Subcutaneous abdominal adipose tissue (tissue), 5 donors: ENCODE measurements at regions not wholly inside any gene's neighbourhood (a gene's known extent, or its start where the extent isn't known, plus 50 kb on each side); places are given as distances from the start of the nearest gene placed in this dataset.

Experiments
- H3K27ac ChIP-seq: one replicate; pipeline ENCODE4 v1.7.0; 2013; ENCODE audit warnings: low read depth, mild to moderate bottlenecking, inconsistent platforms, low read length, moderate library complexity
- H3K27me3 ChIP-seq, 5 donors: one replicate each; pipeline ENCODE4 v1.7.0; 2013; ENCODE audit warnings: low read length in 5 of 5, inconsistent platforms in 1 of 5; ENCODE audit not compliant: control insufficient read depth in 5 of 5, insufficient read depth in 4 of 5
- H3K36me3 ChIP-seq, 5 donors: one replicate each; pipeline ENCODE4 v1.7.0; 2013; ENCODE audit warnings: low read length in 5 of 5; ENCODE audit not compliant: control insufficient read depth in 5 of 5, insufficient read depth in 5 of 5
- H3K4me1 ChIP-seq, 5 donors: one replicate each; pipeline ENCODE4 v1.7.0; 2013; ENCODE audit warnings: low read length in 5 of 5, mild to moderate bottlenecking in 3 of 5, moderate library complexity in 1 of 5; ENCODE audit not compliant: control insufficient read depth in 5 of 5, insufficient read depth in 5 of 5
- H3K4me3 ChIP-seq, 5 donors: one replicate each; pipeline ENCODE4 v1.7.0; 2013; ENCODE audit warnings: low read length in 5 of 5, low read depth in 1 of 5
- H3K9ac ChIP-seq, 5 donors: one replicate each; pipeline ENCODE4 v1.7.0; 2013; ENCODE audit warnings: low read length in 5 of 5, mild to moderate bottlenecking in 4 of 5, moderate library complexity in 3 of 5
- H3K9me3 ChIP-seq, 5 donors: one replicate each; pipeline ENCODE4 v1.7.0; 2013; ENCODE audit warnings: low read length in 5 of 5; ENCODE audit not compliant: control insufficient read depth in 5 of 5
- donor health status: healthy.
- donor health status: healthy.
- donor health status: healthy.
- donor health status: healthy.
- donor health status: healthy.

DNA sequence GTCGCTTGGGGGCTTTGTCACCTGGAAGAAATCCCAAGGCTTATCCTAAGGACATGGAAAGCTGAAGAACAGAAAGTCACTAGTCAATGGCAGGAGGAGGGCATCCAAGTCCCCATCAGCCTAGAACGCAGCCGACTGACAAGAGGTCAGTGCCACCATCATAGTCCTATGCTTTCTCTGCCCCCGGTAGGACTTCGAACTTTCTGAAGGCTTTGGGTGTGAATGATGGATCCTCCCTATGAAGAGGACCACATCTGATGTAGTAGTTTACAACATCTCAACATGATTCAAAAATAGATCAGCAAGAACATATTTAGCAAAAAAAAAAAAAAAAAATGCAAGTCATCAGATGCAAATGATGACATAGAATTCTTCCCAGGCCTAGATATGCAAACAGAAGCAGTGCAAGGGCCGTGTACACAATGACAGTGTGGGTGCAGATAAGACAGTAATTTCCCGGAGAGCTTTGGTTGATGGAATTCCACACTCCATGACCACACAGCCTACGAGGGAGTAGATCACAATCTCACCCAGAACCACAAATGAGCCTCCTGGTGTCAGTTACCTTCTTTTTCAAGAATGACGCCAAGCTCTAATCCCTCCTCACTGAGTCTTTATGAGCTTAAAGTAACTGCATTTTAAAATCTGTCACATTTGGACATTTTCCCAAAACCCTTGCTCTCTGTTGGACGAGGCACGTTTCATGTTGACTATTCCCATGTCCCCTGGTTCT is 88.2 kb downstream of the PSMG1 start:
- no peaks in the 10 kb centered on the region for H3K9me3 ChIP-seq
- no peaks in the 10 kb centered on the region for H3K27me3 ChIP-seq
- H3K36me3 ChIP-seq, result no peaks in the 10 kb centered on the region
- H3K4me1 ChIP-seq, result peaks cover 10 to 54% (median 34%) of the 10 kb centered on the region in 5 donors
- no peak overlapping the region for H3K4me3 ChIP-seq
- peak overlapping the region; percentile 17 for H3K27ac ChIP-seq
- no peak overlapping the region for H3K9ac ChIP-seq

DNA sequence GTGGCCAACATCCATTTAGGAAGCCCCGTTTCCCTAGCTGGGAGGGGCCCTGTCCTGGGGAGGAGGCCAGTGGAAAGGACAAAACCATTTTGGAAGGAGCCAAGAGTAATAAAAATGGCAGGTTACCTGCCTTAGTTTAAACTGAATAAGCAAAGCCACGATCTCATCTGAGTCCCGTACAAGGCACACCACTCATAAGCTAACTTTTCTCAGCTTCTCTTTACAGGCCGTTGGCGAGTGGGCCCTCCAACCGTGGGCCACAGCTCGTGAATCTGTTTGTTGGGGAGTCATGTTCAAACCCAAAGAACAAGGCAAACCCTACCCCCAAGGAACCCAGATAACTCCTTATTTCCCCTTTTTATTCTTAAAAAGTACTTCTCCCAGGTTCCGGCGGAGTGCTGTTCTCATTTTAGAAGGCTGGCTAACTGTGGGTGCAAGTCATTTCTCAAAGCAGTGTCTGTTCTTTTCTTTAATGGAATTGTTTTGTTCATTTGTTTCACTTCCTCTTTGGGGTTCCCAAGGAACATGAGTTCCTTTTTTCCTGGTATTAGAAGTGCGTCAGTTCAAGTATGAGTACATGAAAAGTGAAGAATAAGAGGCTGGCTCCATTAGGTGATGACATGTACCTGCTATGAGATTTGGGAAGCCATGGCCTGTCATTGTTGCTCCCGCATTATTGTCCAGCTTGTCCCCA is 89.0 kb downstream of the PSMG1 start:
- Histone ChIP-seq H3K27ac (peak overlapping the region; percentile 17), H3K9ac (no peak overlapping the region), H3K4me1 (peaks cover 10 to 54% (median 34%) of the 10 kb centered on the region in 5 donors)

GRCh38 chr21:39093526-39093925 is 89.7 kb downstream of the PSMG1 start:
- no peaks in the 10 kb centered on the region for H3K36me3 ChIP-seq
- H3K9me3 ChIP-seq, result no peaks in the 10 kb centered on the region
- H3K27ac ChIP-seq, result no peak overlapping the region

More for the DNA sequence above, 89.0 kb downstream of the PSMG1 start:
- no peaks in the 10 kb centered on the region for H3K36me3 ChIP-seq
- H3K27me3 ChIP-seq, result no peaks in the 10 kb centered on the region
- H3K9me3 ChIP-seq, result no peaks in the 10 kb centered on the region
- no peak overlapping the region for H3K4me3 ChIP-seq

GRCh38 chr21:39088831-39089380 is 94.3 kb downstream of the PSMG1 start:
- Histone ChIP-seq H3K9me3 (no peaks in the 10 kb centered on the region), H3K4me1 (peaks cover under 1 to 9% (median 4%) of the 10 kb centered on the region in 5 donors), H3K4me3 (no peak overlapping the region), H3K27me3 (no peaks in the 10 kb centered on the region), H3K9ac (no peak overlapping the region), H3K36me3 (no peaks in the 10 kb centered on the region), H3K27ac (no peak overlapping the region)

More at GRCh38 chr21:39093526-39093925, 89.7 kb downstream of the PSMG1 start:
- no peak overlapping the region for H3K9ac ChIP-seq
- H3K27me3 ChIP-seq, result no peaks in the 10 kb centered on the region
- H3K4me1 ChIP-seq, result peaks cover 11 to 50% (median 34%) of the 10 kb centered on the region in 5 donors
- no peak overlapping the region for H3K4me3 ChIP-seq

DNA sequence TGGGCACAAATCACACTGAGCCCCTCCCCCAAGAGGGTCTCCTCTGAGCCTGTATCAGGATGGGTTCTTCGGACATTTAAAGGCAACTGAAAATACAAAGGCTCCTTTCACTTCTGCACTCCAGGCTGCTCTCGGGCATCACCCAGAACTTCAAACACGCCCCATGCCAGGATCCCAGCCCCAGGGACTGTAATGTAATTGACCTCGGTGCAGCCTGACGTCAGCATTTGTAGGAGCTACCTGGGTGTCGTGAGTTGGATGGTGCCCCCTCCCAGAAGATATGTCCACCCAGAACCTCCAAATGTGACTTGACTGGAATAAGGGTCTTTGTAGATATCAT is 95.2 kb downstream of the PSMG1 start:
- Histone ChIP-seq H3K4me3 (no peak overlapping the region), H3K27me3 (no peaks in the 10 kb centered on the region), H3K27ac (no peak overlapping the region), H3K36me3 (no peaks in the 10 kb centered on the region), H3K4me1 (peaks cover 0 to 4% (median 3%) of the 10 kb centered on the region in 5 donors), H3K9ac (no peak overlapping the region), H3K9me3 (no peaks in the 10 kb centered on the region)

DNA sequence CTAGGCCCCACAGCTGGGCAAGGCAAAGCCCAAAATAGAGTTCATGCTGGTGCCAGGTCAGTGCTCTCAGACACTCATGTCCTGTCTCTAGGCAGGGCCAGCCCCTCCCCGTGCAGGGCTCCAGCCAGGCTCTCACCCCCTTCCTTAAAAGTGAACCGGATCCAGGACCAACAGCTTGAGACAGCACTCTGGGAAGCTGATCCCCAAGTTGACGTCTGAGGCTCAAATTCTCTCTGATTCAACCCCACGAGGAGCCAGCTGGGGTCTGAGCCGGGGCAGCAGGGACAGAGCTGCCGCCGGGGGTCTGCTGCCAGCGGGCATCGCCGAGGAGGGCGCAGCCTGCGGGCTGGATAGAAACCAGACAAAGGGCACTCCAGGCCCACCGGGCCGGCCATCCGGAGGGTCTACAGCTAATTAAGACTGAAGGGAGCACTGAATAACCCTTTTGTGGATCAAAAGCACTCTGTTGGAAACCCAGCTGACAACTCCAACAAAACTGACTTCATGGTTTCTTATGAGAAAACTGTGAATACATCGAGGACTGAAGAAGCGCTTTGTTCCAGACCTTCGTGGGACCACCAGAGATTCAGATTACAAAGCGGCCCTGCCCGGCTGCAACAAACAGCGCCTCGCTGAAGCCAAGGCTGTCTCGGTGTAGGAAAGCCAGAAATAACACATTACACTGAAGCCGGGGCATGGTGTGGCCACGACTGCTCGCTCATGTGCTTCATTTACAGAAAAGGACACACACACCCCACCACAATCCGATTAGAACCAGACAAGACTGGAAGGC is 95.8 kb downstream of the PSMG1 start:
- H3K9me3 ChIP-seq, result no peaks in the 10 kb centered on the region
- H3K27ac ChIP-seq, result no peak overlapping the region
- H3K9ac ChIP-seq, result no peak overlapping the region
- peaks cover 0 to 4% (median 3%) of the 10 kb centered on the region in 5 donors for H3K4me1 ChIP-seq
- no peak overlapping the region for H3K4me3 ChIP-seq
- no peaks in the 10 kb centered on the region for H3K36me3 ChIP-seq
- H3K27me3 ChIP-seq, result no peaks in the 10 kb centered on the region

- Histone ChIP-seq H3K4me1 (peaks cover 0 to 4% (median 3%) of the 10 kb centered on the region in 5 donors), H3K9ac (no peak overlapping the region), H3K27me3 (no peaks in the 10 kb centered on the region), H3K4me3 (no peak overlapping the region), H3K9me3 (no peaks in the 10 kb centered on the region), H3K36me3 (no peaks in the 10 kb centered on the region), H3K27ac (no peak overlapping the region)
Measured at GRCh38 chr21:39086547-39086946, 96.7 kb downstream of the PSMG1 start.

- peaks cover 0 to 4% (median 3%) of the 10 kb centered on the region in 5 donors for H3K4me1 ChIP-seq
- H3K36me3 ChIP-seq, result no peaks in the 10 kb centered on the region
- H3K9ac ChIP-seq, result no peak overlapping the region
- H3K9me3 ChIP-seq, result no peaks in the 10 kb centered on the region
- H3K4me3 ChIP-seq, result no peak overlapping the region
- no peaks in the 10 kb centered on the region for H3K27me3 ChIP-seq
- H3K27ac ChIP-seq, result no peak overlapping the region
Measured at GRCh38 chr21:39085843-39086405, 97.3 kb downstream of the PSMG1 start.

DNA sequence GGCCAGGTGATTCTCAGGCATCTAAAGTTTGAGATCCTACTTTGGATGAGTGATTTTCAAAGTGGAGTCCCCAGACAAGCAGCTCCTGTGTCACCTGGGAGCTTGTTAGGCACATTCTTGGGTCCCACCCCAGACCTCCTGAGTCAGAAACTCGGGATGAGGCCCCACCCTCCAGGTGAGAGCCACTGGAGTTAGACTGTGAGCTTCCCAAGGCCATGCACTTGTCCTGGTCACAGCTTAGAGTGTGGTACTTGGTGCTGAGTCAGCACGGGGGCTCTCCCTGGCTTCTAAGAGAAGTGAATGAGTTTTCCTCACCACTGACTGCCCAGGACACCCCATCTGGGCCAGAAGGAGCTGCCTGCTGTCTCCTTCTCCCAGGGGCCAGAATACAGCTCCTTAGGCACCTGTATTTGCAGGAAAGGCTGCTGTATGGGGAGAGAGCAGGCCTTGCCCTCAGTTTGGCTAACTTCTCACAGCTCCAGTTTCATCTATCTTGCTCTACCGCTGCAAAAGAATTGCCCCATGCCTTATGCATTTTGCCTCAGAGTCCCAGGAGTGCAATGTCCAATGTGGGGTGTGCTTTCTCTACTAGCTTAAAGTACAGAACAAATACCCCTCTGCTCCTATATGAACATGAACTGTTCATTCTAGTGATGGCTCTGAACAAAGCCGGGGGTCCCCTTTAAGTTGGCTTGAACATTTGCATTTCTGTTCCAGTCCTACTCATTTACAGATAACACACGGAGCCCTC is 98.1 kb downstream of the PSMG1 start:
- H3K4me1 ChIP-seq, result peaks cover 0 to 4% (median 3%) of the 10 kb centered on the region in 5 donors
- no peaks in the 10 kb centered on the region for H3K9me3 ChIP-seq
- no peaks in the 10 kb centered on the region for H3K36me3 ChIP-seq
- H3K27ac ChIP-seq, result no peak overlapping the region
- no peak overlapping the region for H3K4me3 ChIP-seq
- H3K27me3 ChIP-seq, result no peaks in the 10 kb centered on the region
- H3K9ac ChIP-seq, result no peak overlapping the region
